ENCODE measurements at regions not wholly inside any gene's neighbourhood (a gene's known extent, or its start where the extent isn't known, plus 50 kb on each side); places are given as distances from the start of the nearest gene placed in this dataset.

DNA sequence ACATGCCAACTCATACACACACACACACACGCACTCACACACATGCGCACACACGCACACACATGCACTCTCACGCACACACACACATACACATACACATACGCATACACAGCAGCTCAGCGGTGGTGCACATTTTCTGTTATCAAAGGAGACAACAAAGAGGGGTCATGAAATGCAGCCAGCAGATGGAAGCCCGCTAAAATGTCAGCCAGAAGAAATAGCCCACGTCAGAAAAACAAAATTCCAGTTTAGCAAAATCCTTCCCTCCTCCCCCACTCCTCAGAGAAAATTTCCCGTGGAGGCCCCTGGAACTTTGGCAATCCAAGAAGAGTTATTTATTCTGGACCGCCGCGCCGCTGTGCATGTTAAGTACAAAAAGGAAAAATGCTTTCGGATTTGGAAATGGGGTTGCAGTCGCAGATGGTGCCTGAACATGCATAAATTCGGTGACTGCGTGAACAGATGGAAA lies 114.6 kb upstream of the VSTM2B start:
- TF ChIP-seq NFIC (IDR thresholded peaks at IDR 0.05) (no peak), TAF1 (IDR thresholded peaks at IDR 0.05; ENCODE audit: low read depth) (no peak), TCF12 (IDR thresholded peaks at IDR 0.05; ENCODE audit: low read depth) (no peak), RAD21 (IDR thresholded peaks at IDR 0.05; ENCODE audit: low read depth) (no peak)
